ENCODE measurements at regions not wholly inside any gene's neighbourhood (a gene's known extent, or its start where the extent isn't known, plus 50 kb on each side); places are given as distances from the start of the nearest gene placed in this dataset.
"Not testable (repeated sequence)": the region's sequence is repeated elsewhere in the genome, so short reads cannot be mapped to it uniquely, and the experiment has no call there.

DNA sequence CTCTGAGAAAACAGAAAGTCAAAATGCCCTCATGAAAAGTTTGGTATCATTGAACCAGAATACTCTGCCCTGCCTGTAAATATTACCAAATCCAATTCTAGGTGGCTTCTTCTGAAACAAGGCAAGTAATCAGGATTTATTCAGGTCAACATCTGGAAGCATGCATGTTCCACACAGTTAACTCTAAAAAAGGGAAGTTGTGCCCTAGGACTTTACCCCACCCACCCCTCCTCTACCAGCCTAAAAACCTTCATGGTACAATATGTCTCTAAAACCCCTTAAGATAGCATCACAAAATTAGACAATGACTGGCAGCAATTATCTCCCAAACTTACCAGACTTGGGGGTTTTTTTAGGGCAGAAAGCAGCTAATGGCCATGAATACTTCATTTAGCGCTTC lies 414.8 kb upstream of the SLC30A5 start:
- no peak for DNase-seq

DNA sequence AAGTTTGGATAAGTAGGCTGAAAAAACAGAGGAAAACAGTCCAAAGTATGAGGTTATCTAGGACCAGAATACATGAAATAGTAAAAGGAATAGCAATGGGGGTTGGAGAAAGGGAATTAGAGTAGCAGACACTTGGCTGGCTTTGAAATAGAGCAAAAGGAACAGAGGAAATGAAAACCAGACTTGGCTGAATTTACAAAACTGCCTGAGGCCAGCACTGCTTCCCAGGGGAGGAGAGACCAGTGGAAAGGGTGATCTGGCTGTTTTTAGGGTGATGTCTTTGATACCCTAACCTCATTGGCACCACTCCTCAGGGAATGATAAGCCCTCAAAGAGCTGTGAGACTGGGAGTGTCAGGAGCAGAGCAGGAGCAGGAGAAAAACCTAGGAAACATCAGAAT lies 413.4 kb upstream of the SLC30A5 start:
- DNase-seq = no peak

DNA sequence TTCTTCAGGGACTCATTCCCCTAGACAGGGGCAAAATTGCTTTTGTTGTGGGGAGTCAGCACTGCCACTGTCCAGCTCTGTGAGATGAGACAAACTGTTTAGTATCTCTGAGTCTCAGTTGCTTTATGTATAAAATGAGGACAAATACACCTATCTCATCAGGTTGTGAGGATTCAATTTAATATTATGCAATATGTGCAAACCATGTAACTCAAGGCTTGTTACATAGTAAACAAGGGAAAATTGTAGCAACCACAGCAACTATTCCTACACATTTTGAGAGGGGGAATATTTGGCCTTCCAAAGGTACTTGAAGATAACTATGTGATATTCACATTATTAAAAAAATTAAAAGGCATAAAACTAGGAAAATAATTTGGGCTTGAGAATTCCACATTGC lies 411.9 kb upstream of the SLC30A5 start:
- DNase-seq = no peak

DNA sequence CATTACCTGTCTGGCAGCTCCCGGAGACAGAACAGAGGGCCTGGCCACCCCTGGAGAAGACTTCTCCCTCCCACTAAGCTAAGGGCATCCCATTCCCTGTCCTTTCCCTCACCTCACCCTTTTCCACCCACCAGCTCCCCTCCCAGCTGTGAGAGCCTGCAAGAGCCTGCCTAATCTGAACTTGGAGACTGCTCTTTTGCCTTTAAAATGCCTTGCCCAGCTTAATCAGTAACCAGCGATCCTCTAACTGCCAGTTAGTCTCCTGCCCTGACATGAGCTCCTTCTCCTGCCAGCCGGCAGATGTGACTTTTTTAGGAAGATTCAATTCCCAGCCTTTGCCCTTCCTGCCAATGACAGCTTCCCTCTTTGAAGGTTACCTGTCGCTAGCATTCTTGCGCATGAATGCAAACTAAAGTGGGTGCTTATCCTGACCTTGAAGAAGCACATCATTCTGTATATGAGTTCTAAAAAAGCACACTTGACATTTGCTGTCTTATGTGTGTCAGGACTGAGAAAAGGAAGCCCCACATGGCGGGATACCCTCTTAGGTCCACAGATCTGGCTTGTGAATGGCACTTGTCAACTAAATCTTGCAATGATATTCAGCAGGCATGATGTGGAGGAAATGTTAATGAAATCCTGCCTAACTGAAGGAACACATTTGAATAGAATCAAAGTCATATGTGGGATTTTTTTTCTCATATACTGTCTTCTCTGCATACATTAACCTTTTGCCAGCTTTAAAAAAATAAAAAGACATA lies 411.2 kb upstream of the SLC30A5 start:
- peak; percentile 65 for DNase-seq

DNA sequence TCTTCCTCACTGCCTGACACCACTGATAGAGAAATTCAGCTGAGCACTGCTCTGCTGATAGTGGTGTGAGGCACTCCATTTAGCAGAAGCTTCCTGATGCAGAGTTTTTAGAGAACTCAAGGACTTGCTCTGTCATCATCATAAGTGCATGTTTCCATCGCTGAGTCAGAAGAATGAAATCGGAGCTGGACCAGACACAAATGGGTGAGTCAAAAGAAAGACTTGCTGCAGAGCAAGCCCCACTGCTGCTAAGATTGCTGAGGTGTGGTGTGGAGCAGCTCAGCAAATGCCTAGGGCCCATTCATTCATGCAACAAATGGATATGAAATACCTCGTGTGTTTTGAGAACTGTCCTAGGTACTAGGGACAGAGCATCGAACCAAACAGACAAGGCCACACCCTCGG lies 410.2 kb upstream of the SLC30A5 start:
- no peak for DNase-seq

DNA sequence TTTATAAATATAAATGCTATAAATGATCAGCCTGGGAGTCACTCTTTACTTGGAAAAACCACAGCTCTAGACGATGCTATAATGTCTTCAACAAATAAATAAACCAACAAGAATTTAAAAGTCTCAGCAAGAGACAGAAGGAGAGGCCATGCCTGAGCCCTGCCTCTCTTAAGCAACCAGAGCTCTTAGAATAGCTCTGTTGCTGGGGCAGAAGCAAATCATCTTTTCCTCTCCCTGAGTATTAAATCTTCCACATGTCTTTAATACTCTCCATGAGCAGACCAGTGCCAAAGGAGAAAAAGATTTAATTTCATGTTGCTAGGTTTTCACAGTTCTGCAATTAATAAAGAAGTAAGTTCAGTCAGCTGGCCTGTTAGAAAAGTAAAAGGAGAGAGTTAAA lies 408.0 kb upstream of the SLC30A5 start:
- no peak for DNase-seq

DNA sequence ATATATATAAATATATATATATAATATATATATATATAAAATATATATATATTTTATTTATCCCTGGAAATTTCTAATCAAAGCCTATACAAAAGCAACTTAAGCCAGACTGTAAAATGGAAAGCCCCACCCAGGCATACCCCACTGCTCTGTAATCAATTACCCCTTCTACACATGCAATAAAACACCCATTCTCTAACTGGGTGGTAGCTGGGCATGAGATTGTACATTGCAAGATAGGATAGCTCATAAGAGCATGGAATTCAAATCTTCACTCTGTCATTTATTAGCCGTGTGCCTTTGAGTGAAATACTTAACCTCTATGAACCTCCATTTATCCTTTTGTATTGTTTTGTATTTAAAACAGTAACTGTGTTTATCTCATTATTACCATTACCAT lies 405.3 kb upstream of the SLC30A5 start:
- no peak for DNase-seq

DNA sequence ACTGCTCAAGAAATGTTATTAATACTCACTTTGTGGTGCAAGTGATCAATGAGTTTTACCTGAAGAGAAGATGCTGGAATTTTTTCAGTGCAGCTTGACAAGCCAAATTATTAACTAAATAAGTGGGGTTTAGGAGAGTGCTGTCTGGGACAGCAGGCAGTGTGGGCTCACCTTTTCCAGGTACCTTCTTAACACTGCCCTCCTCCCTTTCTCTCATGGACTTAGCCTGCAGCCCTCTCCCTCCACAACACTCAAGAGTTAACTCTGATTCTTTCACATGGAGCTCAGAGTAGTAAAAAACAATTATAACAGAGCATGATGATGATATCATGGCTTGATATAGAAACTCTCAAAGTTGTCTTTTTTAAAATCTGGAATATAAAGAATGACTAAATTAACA lies 404.8 kb upstream of the SLC30A5 start:
- no peak for DNase-seq

DNA sequence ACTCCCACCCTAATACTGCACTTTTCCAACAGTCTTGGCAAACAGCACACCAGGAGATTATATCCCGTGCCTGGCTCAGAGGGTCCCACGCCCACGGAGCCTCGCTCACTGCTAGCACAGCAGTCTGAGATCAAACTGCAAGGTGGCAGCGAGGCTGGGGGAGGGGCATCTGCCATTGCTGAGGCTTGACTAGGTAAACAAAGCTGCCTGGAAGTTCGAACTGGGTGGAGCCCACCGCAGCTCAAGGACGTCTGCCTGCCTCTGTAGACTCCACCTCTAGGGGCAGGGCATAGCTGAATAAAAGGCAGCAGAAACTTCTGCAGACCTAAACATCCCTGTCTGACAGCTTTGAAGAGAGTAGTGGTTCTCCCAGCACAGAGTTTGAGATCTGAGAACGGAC lies 401.9 kb upstream of the SLC30A5 start:
- not testable (repeated sequence) for DNase-seq

DNA sequence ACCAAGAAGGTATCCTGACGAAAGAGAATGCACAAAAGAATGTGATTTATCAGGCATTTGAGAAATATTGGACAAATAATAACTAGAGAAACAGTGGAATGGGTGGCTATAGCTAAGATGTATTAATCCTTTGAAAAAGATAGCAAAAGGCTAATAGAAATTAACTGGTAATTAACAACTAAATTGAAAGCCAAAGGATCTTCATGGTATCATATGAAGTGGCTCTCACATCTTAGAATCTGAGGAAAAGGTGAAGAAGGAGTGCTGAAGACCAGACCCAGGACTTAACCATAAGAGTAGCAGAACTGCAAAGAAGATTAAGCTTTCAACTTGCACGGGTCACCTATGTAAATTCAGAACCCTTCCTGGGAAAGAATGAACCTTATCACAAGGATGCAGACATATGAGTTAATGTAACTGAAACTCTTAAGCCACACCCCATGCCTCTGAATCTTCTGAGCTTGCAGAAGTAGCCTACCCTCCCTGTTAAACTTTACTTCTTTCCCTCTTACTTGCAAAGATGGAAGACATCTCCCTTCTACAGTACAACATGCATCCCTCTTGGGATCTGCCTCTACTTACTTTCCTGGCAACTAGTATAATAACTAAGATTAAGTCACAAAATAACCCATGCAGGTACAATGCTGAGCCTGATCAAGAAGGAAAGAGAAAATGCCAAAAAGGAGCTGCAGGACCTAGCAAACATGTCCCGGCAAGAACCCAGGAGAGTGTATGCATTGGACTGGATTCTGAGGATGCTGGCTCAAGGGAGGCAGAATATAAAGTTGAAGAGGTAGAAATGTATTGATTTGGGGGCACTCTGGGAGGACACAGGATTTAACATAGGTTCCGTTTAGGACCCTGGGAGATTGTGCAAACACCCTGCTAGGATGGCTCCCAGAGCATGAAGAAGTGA lies 395.5 kb upstream of the SLC30A5 start:
- no peak for DNase-seq

DNA sequence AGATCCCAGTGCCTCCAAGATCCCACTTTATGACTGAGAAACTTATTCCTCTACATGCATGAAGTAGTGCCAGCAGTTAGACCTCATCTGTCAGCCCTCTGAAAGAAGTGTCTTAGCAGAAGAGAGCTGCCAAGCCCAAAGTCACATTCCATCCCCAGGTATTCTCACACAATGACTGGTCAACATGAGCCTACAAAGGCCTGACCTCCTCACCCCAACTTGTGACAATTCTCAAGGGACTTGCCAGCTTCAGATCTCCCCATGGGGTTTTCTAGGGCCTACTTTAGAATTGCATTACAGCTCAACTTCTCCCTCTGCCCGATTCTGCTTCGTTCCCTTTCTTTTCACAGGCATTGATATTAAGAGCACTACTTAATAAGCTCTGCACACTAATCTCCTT lies 393.8 kb upstream of the SLC30A5 start:
- no peak for DNase-seq

DNA sequence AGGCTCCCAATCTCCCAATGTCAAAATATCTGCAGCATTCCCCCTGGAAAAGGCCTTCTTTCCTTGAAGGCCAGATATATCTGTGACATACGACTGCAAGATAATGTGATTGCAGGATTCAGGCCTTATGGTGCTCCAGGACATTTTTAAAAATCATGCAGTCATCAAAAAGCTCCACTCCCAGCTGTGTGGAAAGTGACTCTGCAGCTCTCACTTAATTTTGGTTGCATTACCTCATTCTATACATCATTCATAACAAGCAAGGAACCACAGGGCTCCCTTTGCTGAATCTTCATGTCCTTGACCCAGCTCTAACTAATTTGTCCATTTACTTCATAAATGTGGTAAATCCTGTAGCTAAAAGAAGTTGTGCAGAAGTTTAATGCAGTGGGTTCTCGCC lies 386.2 kb upstream of the SLC30A5 start:
- DNase-seq = no peak

DNA sequence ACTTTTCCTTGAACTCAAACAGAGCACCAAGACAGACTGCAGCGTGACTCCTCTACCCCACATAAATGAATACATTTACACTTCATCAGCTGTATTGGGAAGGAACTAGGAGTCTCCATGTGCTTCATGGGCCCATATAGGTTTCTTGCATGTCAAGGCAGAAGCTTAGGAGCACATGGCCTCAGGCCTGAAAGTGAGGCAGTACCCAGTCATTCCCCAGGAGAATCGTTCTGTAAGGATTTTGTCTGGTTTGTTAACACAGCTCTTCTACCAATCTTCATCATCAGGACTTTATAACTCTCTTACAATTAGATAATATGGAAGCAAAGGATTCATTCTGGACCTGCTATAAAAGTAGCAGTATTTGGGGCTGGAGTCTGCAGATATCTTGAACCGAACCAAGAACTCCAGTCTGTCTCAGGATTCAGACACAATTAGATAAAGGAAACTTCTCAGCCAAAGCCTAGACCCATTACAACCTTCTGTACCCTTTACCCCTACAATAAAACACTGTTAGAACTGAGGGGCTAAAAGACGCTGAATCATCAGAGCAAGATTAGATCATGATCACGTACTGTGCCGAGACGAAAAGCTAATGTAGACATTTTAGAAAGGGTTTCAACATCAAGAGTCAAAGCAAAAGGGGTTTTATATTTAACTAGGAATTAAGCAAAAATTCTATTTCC lies 385.5 kb upstream of the SLC30A5 start:
- no peak for DNase-seq

DNA sequence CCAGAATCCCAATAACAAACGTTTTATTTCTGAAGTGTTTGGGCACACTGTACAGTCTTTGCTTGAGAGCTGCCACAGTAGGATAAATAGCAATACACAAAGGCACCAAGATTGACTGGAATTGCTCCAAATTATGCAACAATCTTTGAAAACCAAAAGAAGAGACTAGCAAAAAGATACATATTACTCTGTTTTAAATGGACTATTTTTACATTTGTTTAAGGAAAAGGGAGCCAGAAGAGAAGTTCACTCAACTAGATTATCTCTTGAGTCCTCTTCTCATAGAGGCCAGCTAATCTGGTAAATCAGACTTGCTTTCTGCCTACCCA lies 385.0 kb upstream of the SLC30A5 start:
- DNase-seq = no peak

DNA sequence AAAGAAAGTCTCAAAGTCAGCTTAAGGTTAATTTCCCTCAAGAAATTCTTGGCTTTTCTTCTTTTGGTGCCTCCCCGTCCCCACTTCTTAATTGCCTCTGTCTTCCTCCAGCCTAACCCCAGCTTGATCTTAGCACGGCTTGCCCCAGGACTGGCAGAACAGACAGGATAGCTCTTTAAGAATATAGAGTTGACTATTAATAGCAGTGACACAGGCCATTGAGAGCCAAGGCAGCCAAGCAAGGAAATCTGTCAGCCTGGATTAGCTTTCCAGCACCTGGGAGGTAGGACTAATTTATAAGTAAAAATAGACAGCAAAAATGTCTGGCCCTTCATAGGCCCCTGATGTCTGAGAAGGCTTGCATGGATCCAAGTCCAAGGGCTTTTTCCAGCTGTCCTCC lies 384.6 kb upstream of the SLC30A5 start:
- DNase-seq = no peak

DNA sequence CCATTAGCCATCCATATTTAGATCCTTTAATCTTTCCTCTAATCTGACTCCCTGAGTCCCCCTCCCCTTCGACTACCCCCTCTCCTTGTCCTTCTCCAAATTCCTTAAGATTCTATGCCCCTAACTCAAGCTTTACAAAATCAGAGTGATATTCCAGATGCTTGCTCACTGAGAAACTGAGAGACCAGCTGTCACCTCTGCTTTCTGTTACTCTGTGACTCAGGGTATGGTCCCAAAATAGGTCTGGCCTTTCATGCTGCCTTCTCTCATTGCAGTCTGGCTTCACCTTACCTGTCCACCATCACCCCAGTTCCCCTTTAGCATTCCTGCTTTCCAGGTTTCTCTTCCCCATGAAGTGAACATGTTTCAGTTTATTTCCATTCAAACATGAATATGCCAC lies 383.3 kb upstream of the SLC30A5 start:
- DNase-seq = no peak

DNA sequence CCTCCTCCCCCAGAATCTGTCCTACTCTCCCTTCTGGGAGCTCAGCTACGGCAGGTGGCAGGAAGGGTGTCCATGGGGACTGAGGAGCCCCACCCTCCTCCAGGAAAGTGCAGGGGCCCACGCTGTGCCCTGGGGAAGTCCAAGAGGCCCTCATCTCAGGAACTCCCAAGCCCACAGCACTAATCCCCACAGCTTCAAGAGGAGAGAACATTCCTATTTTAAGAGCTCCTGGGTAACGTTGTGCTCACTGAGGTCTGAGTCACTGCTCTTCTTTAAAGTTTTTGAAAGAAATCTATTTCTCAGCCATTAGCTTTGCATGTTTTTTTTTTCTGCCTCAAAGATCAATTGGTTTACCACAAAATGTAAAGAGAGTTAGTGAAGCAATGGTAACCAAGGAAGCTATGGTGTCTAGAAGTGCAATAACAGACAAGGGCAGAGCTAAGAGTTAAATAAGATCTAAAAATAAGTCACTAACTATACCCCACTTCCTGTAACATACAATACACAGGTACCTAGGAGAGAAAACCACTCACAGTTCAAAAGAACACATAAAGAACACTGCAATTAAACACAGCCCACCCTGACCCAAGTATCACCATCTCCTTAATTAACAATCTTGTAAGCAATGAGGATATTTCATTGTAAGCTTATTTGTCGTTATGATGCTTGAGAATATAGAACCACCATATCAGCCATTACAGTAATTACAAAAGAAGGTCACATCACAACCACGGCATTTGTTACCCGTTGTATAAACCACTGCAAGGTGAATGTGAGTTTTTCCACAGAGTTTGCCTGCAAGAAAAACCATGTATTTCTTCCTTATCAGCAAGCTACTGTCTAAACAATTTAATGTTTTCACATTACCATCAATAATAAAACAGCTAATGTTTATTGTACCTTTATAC lies 382.3 kb upstream of the SLC30A5 start:
- DNase-seq = no peak

DNA sequence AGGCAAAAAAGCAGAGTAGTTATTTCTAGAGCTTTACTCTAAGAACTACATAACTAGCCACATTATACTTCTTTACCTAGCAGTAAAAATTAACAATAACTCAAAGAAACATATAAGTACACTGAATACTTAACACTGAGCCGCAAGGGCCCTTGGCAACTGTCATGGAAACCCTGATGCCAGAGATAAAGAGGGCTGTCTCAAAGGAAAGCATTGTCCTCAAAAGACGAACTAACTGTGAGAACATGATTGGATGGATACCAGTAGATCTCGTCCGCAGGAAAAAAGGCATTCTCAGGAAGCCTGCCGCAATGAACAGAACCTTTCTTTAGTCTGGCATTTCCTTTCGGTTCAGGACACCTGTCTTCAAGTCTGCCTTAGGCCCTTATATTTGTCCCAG lies 379.0 kb upstream of the SLC30A5 start:
- no peak for DNase-seq

DNA sequence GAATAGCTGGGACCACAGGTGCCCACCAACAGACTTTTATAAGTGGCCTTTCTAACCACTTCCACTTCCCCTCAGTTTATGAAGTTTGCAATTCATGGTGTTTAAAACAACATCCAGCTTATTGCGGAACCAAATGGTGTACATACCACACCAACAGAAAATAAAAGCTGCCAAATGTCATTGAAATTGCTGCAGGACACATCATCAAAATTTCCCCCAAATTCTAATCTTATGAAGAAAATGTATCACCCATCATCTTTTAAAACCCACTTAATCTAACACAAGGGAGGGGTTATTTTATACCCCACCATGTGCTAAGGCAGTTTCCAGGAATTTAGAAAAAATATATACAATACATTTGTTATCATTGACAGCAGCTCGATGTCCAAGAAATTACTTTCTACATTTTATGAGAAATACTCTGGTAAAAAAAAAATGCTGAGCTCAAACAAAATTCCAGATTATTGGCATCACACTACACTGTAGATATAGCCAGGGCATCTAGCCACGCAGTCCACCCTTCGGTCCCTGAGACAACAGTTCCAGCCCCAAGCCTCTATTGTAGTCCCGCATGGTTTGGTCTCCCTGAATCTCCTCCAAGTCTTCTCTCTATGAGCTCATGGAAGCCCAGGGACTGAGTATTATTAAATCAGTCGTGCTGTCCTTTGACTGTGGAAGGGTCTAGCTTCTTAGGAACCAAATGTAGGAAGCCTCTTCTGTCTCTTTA lies 372.8 kb upstream of the SLC30A5 start:
- no peak for DNase-seq

DNA sequence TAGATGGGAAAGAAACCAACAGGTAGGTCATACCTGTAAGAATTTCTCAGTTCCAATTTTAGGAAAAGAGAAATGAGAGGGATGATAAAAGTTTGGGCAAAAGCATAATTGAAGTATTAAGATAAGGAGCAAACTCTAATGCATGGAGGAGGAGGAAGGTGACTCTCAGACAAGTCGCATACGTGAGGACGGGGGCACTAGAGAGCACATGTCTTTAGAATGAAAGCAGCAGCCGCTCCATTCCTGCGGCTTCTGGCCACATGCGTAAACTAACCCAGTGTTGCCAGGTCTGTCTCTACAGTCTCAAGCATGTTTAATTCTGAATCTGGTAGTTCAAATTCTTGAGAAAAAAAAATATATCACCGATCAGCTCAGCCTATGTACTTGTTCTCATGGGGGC lies 371.5 kb upstream of the SLC30A5 start:
- DNase-seq = no peak

DNA sequence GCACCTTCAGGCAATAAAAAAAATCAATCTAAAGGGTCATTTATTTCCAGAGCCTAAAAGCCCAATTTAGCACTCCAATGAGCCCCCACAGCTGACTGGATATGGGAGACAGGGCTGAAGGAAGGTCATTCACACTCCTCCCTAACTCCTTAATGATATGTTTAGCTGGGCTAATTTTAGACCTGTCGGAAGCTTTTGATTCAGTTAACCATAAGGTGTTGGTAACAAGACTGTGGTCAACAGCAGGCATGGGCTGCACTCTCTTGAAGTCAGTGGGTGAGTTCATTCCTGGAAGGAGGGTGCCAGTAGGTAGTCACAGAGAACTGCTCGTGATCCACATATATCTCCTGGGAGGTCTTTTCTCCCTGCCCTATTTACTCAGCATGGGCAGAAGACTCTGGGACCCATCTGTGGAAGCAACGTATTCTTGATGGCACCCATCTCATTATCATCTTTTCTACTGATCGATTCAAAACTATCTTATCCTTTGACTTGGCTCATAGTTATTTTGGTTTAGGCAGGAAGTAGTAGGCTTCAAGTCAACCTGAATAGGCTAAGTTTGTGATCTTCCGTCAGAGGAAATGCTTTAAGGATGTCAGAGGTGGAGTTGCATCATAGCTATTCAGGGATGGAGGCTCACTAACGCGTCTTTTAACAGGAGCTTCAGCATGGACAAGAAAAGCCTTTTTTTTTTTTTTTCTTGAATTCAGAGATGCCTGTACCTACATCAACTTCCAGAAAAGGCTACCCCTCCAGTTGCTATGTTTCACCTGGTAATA lies 367.7 kb upstream of the SLC30A5 start:
- DNase-seq = no peak
